SU-DHL-6 (cell line): ENCODE measurements at regions not wholly inside any gene's neighbourhood (a gene's known extent, or its start where the extent isn't known, plus 50 kb on each side); places are given as distances from the start of the nearest gene placed in this dataset.

Experiments used
- H2AFZ ChIP-seq: fragments of 200-600 bp; sonication (generic); 2 replicates; pipeline ENCODE4 v1.6.1; 2014; ENCODE audit warnings: low read depth, mild to moderate bottlenecking, moderate library complexity, mixed read lengths, antibody characterized with exemption, low read length; ENCODE audit not compliant: severe bottlenecking
- H3F3A ChIP-seq: fragments of 200-600 bp; shearing (Covaris generic); 2 replicates; pipeline ENCODE4 v1.6.0; 2016; ENCODE audit warnings: antibody characterized with exemption, mild to moderate bottlenecking; ENCODE audit not compliant: insufficient read depth
- H3K27ac ChIP-seq: fragments of 200-600 bp; sonication (generic); 2 replicates; pipeline ENCODE4 v1.5.1; 2016; ENCODE audit warnings: low read depth, mild to moderate bottlenecking, low read length, moderate library complexity, mixed read lengths
- H3K27me3 ChIP-seq: fragments of 200-600 bp; sonication (generic), shearing (Covaris generic); 2 replicates; pipeline ENCODE4 v1.6.0; 2014; ENCODE audit warnings: mild to moderate bottlenecking, low read length
- H3K36me3 ChIP-seq: fragments of 200-600 bp; sonication (generic); 2 replicates; pipeline ENCODE4 v1.6.1; 2014; ENCODE audit warnings: mild to moderate bottlenecking, low read length, mixed read lengths
- H3K4me2 ChIP-seq: fragments of 300-600, 200-600 bp; shearing (Covaris generic), sonication (generic); 2 replicates; pipeline ENCODE4 v1.6.0; 2014; ENCODE audit warnings: low read length, low read depth, mild to moderate bottlenecking; ENCODE audit not compliant: poor library complexity, severe bottlenecking
- H3K4me3 ChIP-seq: fragments of 200-600 bp; sonication (generic); 2 replicates; pipeline ENCODE4 v1.5.1; 2014; ENCODE audit warnings: antibody characterized with exemption, low read length, mild to moderate bottlenecking, mixed read lengths; ENCODE audit not compliant: insufficient read depth, poor library complexity, severe bottlenecking
- H3K79me2 ChIP-seq: fragments of 200-600 bp; sonication (generic); 2 replicates; pipeline ENCODE4 v1.6.1; 2014; ENCODE audit warnings: mild to moderate bottlenecking, low read length, moderate library complexity; ENCODE audit not compliant: insufficient read depth
- H3K9ac ChIP-seq: fragments of 200-600 bp; sonication (generic); 2 replicates; pipeline ENCODE4 v1.7.0; 2014; ENCODE audit warnings: mild to moderate bottlenecking, low read length
- H3K9me2 ChIP-seq: fragments of 200-600 bp; sonication (generic); replicated peaks from 2 replicates; pipeline ENCODE4 v1.6.1; 2014; ENCODE audit warnings: low read length; ENCODE audit not compliant: insufficient read depth
- H3K9me3 ChIP-seq: fragments of 200-600 bp; sonication (generic); 2 replicates; pipeline ENCODE4 v1.6.1; 2014; ENCODE audit warnings: low read length, mixed read lengths; ENCODE audit not compliant: insufficient read depth
- H4K20me1 ChIP-seq: fragments of 200-600 bp; sonication (generic); 2 replicates; pipeline ENCODE4 v1.6.1; 2014; ENCODE audit warnings: low read depth, mild to moderate bottlenecking, antibody characterized with exemption, low read length, moderate library complexity, mixed read lengths
- EZH2phosphoT487 ChIP-seq: fragments of 200-600 bp; sonication (generic), shearing (Covaris generic); conservative IDR thresholded peaks from 2 replicates; pipeline ENCODE4 v1.6.1; 2018; ENCODE audit warnings: mild to moderate bottlenecking, antibody characterized with exemption, low read length, moderate library complexity, mixed read lengths
- TF ChIP-seq, protein P1 (sequence below): fragments of 200-600 bp; sonication (generic); IDR thresholded peaks from one replicate; pipeline ENCODE4 v1.5.1; 2017; ENCODE audit warnings: antibody characterized with exemption, mild to moderate bottlenecking, low read length, moderate library complexity; ENCODE audit not compliant: insufficient read depth, poor library complexity, severe bottlenecking

DNA sequence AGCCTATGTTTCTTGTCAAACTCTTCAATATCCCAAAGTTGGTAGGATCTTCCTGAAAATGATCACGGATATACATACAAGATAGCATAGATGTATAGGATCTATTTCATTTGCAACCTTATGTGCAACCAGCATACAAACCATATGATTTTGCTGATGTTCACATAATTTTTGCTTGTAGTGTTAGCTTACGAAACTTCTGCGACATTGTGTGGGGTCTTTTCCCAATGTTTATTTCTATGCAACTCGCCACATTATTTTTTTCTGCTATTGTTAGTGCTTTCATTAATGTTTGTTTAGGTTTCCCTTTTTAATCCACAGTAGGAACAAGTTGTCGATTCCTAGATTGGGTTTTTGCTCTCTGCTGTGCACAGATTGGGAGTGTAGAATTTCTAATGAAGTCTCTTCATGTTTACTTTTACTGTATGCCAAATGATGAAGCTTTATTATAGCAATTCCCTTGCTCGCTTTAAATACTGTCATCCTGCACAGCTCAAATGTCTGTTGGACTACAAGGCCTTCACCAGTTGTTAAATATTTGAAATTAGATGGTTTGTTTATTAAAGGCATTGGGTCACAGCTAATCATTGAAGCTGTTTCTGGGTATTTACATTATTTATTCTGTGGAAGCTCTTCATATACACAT lies 257.6 kb upstream of the PCDH7 start:
- no peak overlapping the region for H3K9ac ChIP-seq
- no peaks in the 10 kb centered on the region for H3K79me2 ChIP-seq
- TF ChIP-seq EZH2phosphoT487, result no peak
- TF ChIP-seq, protein P1, sequence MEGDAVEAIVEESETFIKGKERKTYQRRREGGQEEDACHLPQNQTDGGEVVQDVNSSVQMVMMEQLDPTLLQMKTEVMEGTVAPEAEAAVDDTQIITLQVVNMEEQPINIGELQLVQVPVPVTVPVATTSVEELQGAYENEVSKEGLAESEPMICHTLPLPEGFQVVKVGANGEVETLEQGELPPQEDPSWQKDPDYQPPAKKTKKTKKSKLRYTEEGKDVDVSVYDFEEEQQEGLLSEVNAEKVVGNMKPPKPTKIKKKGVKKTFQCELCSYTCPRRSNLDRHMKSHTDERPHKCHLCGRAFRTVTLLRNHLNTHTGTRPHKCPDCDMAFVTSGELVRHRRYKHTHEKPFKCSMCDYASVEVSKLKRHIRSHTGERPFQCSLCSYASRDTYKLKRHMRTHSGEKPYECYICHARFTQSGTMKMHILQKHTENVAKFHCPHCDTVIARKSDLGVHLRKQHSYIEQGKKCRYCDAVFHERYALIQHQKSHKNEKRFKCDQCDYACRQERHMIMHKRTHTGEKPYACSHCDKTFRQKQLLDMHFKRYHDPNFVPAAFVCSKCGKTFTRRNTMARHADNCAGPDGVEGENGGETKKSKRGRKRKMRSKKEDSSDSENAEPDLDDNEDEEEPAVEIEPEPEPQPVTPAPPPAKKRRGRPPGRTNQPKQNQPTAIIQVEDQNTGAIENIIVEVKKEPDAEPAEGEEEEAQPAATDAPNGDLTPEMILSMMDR, result no peak
- H2AFZ ChIP-seq, result no peak overlapping the region
- H3K27ac ChIP-seq, result no peak overlapping the region
- no peaks in the 10 kb centered on the region for H3K36me3 ChIP-seq
- no peaks in the 10 kb centered on the region for H3F3A ChIP-seq
- no peaks in the 10 kb centered on the region for H3K27me3 ChIP-seq
- no peak overlapping the region for H3K4me2 ChIP-seq
- no peaks in the 10 kb centered on the region for H3K9me2 ChIP-seq
- no peaks in the 10 kb centered on the region for H4K20me1 ChIP-seq
- no peaks in the 10 kb centered on the region for H3K9me3 ChIP-seq
- no peak overlapping the region for H3K4me3 ChIP-seq

GRCh38 chr4:30471861-30472260 lies 248.3 kb upstream of the PCDH7 start:
- no peaks in the 10 kb centered on the region for H3K9me3 ChIP-seq
- H3F3A ChIP-seq, result no peaks in the 10 kb centered on the region
- no peak overlapping the region for H3K4me3 ChIP-seq
- no peak for TF ChIP-seq EZH2phosphoT487
- TF ChIP-seq, protein P1, result no peak
- H3K9ac ChIP-seq, result no peak overlapping the region
- H3K79me2 ChIP-seq, result no peaks in the 10 kb centered on the region
- no peak overlapping the region for H3K4me2 ChIP-seq
- no peaks in the 10 kb centered on the region for H3K36me3 ChIP-seq
- H2AFZ ChIP-seq, result no peak overlapping the region
- no peaks in the 10 kb centered on the region for H3K9me2 ChIP-seq
- no peak overlapping the region for H3K27ac ChIP-seq
- H3K27me3 ChIP-seq, result no peaks in the 10 kb centered on the region
- H4K20me1 ChIP-seq, result no peaks in the 10 kb centered on the region

GRCh38 chr4:30473225-30473624 lies 246.9 kb upstream of the PCDH7 start:
- Histone ChIP-seq H2AFZ (no peak overlapping the region), H3K9ac (no peak overlapping the region), H3K36me3 (no peaks in the 10 kb centered on the region), H3K27ac (no peak overlapping the region), H3K9me2 (no peaks in the 10 kb centered on the region), H3K27me3 (no peaks in the 10 kb centered on the region), H3K4me3 (no peak overlapping the region), H3K9me3 (no peaks in the 10 kb centered on the region), H3K79me2 (no peaks in the 10 kb centered on the region), H3F3A (no peaks in the 10 kb centered on the region), H3K4me2 (no peak overlapping the region), H4K20me1 (no peaks in the 10 kb centered on the region)
- no peak for TF ChIP-seq EZH2phosphoT487
- TF ChIP-seq, protein P1, result no peak
